ENCODE measurements at regions not wholly inside any gene's neighbourhood (a gene's known extent, or its start where the extent isn't known, plus 50 kb on each side); places are given as distances from the start of the nearest gene placed in this dataset.

DNA sequence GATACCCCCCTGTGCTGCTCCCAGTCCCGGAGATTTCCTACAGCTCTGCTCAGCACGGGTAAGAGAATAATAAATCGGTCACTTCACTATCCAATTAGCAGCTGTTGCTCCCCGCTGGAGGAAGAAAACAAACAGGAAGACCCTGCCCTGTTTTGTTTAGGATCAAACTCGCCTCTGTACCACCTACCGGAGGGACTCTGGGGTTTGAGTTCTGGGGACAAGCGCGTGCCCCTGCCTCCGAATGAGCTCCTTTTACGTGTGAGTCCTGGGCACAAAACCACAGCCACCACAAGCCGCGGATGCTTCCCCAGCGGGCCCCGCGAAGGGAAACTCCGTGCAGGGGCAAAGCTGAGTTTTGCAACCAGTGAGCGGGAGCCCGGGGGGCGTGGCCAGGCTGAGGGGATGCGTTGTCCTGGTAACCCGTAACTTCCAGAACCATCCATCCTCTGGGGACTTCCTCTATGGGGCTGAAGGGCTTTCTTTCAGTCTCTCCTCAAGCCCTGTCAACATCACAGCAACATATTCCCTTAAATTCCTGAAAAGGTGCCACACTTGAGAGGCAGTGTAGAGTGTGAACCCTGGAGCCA is 315.7 kb upstream of the PROK2 start:
- no peaks in the 10 kb centered on the region for H3K9me3 Mint-ChIP-seq
- peaks cover 77% of the 10 kb centered on the region for H3K27me3 Mint-ChIP-seq (ENCODE audit: low read depth)

DNA sequence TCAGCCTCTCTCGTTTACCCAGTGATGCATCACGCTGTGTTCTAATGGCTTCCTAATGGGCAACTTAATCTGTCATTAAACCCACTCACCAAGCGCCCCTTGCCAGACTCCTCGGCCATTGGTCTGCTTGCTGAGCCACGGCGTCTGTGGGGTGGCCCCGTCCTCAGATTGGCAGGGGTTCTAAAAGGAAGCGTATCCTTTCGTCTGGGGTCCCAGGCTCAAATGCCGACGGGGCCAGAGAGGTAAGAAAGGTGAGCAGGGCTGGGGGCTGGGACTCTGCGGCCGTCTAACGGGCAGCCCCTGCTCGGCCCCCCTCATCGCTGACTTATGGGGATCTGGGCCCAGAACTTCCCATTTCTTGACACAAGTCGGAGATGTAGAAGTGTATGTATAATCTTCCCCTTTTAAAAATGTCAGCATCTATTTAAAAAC is 315.1 kb upstream of the PROK2 start:
- Mint-ChIP-seq H3K27me3 (ENCODE audit: low read depth) (peaks cover 72% of the 10 kb centered on the region), H3K27ac (no peak overlapping the region), H3K9me3 (no peaks in the 10 kb centered on the region), H3K4me3 (peak overlapping the region; percentile 75), H3K36me3 (no peaks in the 10 kb centered on the region), H3K4me1 (peaks cover 19% of the 10 kb centered on the region)
- TF ChIP-seq, protein P1, sequence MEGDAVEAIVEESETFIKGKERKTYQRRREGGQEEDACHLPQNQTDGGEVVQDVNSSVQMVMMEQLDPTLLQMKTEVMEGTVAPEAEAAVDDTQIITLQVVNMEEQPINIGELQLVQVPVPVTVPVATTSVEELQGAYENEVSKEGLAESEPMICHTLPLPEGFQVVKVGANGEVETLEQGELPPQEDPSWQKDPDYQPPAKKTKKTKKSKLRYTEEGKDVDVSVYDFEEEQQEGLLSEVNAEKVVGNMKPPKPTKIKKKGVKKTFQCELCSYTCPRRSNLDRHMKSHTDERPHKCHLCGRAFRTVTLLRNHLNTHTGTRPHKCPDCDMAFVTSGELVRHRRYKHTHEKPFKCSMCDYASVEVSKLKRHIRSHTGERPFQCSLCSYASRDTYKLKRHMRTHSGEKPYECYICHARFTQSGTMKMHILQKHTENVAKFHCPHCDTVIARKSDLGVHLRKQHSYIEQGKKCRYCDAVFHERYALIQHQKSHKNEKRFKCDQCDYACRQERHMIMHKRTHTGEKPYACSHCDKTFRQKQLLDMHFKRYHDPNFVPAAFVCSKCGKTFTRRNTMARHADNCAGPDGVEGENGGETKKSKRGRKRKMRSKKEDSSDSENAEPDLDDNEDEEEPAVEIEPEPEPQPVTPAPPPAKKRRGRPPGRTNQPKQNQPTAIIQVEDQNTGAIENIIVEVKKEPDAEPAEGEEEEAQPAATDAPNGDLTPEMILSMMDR (IDR thresholded peaks at IDR 0.05; ENCODE audit: unreplicated experiment): no peak
- DNase-seq (ENCODE audit: low spot score in 2 of 2, unreplicated experiment in 2 of 2): no peak

More for the DNA sequence above, 315.7 kb upstream of the PROK2 start:
- peak overlapping the region; percentile 83 for H3K27ac Mint-ChIP-seq
- H3K4me1 Mint-ChIP-seq: peaks cover 19% of the 10 kb centered on the region
- TF ChIP-seq, protein P1 (IDR thresholded peaks at IDR 0.05; ENCODE audit: unreplicated experiment): no peak
- DNase-seq (ENCODE audit: low spot score in 2 of 2, unreplicated experiment in 2 of 2): peak; percentile 61 to 83
- no peaks in the 10 kb centered on the region for H3K36me3 Mint-ChIP-seq
- peak overlapping the region; percentile 75 for H3K4me3 Mint-ChIP-seq

DNA sequence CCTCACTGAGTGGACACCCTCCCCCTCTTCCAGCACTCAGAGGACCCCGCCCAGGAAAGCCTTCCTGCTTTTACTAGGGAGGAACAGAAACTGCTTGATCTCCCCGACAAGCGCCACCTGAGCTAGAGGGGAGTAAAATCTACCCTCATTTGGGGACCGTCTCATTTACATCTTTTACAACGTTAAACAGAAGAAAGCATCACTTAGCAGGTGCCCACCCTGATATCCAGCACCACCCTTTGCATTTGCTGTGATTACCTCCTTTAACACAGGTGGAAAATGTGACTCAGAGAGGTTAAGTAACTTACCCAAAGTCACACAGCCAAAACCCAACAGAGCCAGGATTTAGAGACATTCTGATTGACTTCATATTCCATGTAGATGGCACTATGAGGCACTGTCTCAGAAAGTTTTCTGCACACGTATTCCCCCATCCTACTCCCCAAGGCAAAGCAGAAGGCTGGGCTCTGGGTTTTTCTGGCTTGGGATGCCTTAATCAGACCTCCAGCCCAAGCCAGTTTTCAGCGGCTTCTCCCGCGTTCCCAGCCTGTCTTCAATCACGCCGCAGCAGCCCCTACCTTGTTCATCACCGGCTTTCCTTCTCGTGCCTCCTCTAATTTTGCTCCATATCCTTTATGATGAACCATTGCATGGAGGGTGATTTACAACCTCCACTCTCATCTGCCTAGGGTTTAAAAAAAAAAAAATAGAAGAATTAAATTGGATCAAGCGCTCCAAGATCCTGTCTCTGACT is 314.6 kb upstream of the PROK2 start:
- H3K36me3 Mint-ChIP-seq: no peaks in the 10 kb centered on the region
- peak overlapping the region; percentile 75 for H3K4me3 Mint-ChIP-seq
- H3K27ac Mint-ChIP-seq: no peak overlapping the region
- no peak for DNase-seq (ENCODE audit: low spot score in 2 of 2, unreplicated experiment in 2 of 2)
- peaks cover 72% of the 10 kb centered on the region for H3K27me3 Mint-ChIP-seq (ENCODE audit: low read depth)
- H3K4me1 Mint-ChIP-seq: peaks cover 19% of the 10 kb centered on the region
- TF ChIP-seq, protein P1 (IDR thresholded peaks at IDR 0.05; ENCODE audit: unreplicated experiment): no peak
- no peaks in the 10 kb centered on the region for H3K9me3 Mint-ChIP-seq

DNA sequence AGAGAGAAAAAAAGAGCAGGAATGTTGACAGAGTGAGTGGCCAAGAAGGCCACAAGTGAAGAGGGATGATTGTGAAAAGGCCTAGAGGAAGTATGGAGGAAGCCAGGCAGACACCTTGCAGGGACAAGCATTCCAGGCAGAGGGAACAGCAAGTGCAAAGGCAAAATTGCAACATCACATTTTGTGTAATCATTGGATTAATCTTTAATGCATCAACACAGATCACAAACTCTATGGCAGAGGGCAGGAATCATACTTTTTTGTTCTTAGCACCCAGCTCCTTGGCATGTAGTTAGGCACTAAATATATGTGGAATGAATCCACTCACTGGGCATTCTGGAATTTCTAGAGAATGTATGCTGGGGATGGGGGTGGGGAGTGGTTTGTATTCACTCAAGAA is 312.1 kb upstream of the PROK2 start:
- no peak overlapping the region for H3K4me3 Mint-ChIP-seq
- TF ChIP-seq, protein P1 (IDR thresholded peaks at IDR 0.05; ENCODE audit: unreplicated experiment): no peak

DNA sequence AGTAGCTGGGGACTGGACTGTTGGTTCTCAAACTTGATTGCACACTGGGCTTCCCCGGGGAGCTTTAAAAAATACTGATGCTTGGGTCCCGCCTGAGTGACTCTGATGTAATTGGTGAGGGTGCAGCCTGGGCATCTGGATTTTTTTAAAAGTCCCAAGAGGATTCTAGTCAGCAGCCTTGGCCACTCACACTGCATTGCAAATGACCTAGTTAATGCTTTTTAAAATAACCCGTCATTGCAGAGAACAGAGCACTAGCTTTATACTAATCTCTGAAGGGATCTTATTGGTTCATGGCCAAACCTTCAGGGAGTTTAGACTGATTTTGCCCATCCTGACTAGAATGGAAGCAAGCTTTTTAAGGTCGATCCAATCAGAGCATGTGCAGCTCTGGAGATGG is 310.6 kb upstream of the PROK2 start:
- Mint-ChIP-seq H3K36me3 (no peaks in the 10 kb centered on the region), H3K9me3 (no peaks in the 10 kb centered on the region), H3K4me1 (peaks cover 9% of the 10 kb centered on the region), H3K4me3 (no peak overlapping the region), H3K27ac (no peak overlapping the region), H3K27me3 (ENCODE audit: low read depth) (peaks cover 64% of the 10 kb centered on the region)
- DNase-seq (ENCODE audit: low spot score in 2 of 2, unreplicated experiment in 2 of 2): no peak
- TF ChIP-seq, protein P1 (IDR thresholded peaks at IDR 0.05; ENCODE audit: unreplicated experiment): no peak

More for the DNA sequence above, 312.1 kb upstream of the PROK2 start:
- Mint-ChIP-seq H3K9me3 (no peaks in the 10 kb centered on the region), H3K27me3 (ENCODE audit: low read depth) (peaks cover 72% of the 10 kb centered on the region), H3K4me1 (peaks cover 19% of the 10 kb centered on the region), H3K27ac (no peak overlapping the region), H3K36me3 (no peaks in the 10 kb centered on the region)
- no peak for DNase-seq (ENCODE audit: low spot score in 2 of 2, unreplicated experiment in 2 of 2)
